WTC11 (cell line): ENCODE measurements at regions not wholly inside any gene's neighbourhood (a gene's known extent, or its start where the extent isn't known, plus 50 kb on each side); places are given as distances from the start of the nearest gene placed in this dataset.

Experiments
- ATAC-seq: fragments of 200-7000 bp; cut with Tn5 transposase; 2 replicates; pipeline ENCODE4 v1.10.0; 2021; ENCODE audit warnings: mild to moderate bottlenecking, moderate library complexity
- CTCF ChIA-PET: fragments of 300-600 bp; sonication (Branson Sonifier 250); formaldehyde crosslinking; loops from one replicate; lab custom pipeline; 2021; ENCODE audit warnings: antibody characterized with exemption; lab: Charles Lee
- POLR2A ChIA-PET: fragments of 350-600 bp; sonication (Branson Sonifier 250); formaldehyde crosslinking; loops from one replicate; lab custom pipeline; 2021; ENCODE audit warnings: antibody characterized with exemption; lab: Charles Lee
- DNase-seq: peaks from one replicate; pipeline ENCODE4 v3.0.0; 2021; ENCODE audit warnings: low spot score
- H3K27ac Mint-ChIP-seq: 2 replicates; pipeline ENCODE4 v1.8.0; 2021; ENCODE audit warnings: mixed read lengths
- H3K27me3 Mint-ChIP-seq: 2 replicates; pipeline ENCODE4 v1.8.0; 2021; ENCODE audit warnings: low read depth, mild to moderate bottlenecking, moderate library complexity, mixed read lengths
- H3K36me3 Mint-ChIP-seq: 2 replicates; pipeline ENCODE4 v1.8.0; 2021; ENCODE audit warnings: mixed read lengths
- H3K4me1 Mint-ChIP-seq: 2 replicates; pipeline ENCODE4 v1.8.0; 2022; ENCODE audit warnings: mixed read lengths
- H3K4me3 Mint-ChIP-seq: 2 replicates; pipeline ENCODE4 v1.8.0; 2021; ENCODE audit warnings: mild to moderate bottlenecking, moderate library complexity, mixed read lengths
- H3K9me3 Mint-ChIP-seq: 2 replicates; pipeline ENCODE4 v1.8.0; 2021; ENCODE audit warnings: mixed read lengths
- ATF1 ChIP-seq: sonication (generic); formaldehyde crosslinking; IDR thresholded peaks from 2 replicates; pipeline ENCODE4 v1.8.1; 2023; ENCODE audit warnings: mild to moderate bottlenecking, moderate library complexity, missing genetic modification reagents
- CREB1 ChIP-seq: sonication (generic); formaldehyde crosslinking; IDR thresholded peaks from 2 replicates; pipeline ENCODE4 v1.8.0; 2023; ENCODE audit warnings: mild to moderate bottlenecking, missing genetic modification reagents
- FOXK1 ChIP-seq: sonication (generic); formaldehyde crosslinking; IDR thresholded peaks from 2 replicates; pipeline ENCODE4 v1.8.0; 2022; ENCODE audit warnings: mild to moderate bottlenecking, moderate library complexity, missing genetic modification reagents
- GRHL2 ChIP-seq: fragments of 250-450 bp; sonication (Bioruptor Pico); IDR thresholded peaks from 2 replicates; pipeline ENCODE4 v1.8.0; 2022; ENCODE audit warnings: mild to moderate bottlenecking, moderate library complexity; ENCODE audit not compliant: insufficient replicate concordance, severe bottlenecking
- MXD4 ChIP-seq: fragments of 250-450 bp; sonication (Bioruptor Pico); IDR thresholded peaks from 2 replicates; pipeline ENCODE4 v1.8.0; 2021; ENCODE audit warnings: mild to moderate bottlenecking, moderate library complexity, borderline replicate concordance
- MYBL2 ChIP-seq: sonication (generic); formaldehyde crosslinking; IDR thresholded peaks from 2 replicates; pipeline ENCODE4 v1.8.1; 2023; ENCODE audit warnings: mild to moderate bottlenecking, moderate library complexity, missing genetic modification reagents
- NFE2L1 ChIP-seq: sonication (generic); formaldehyde crosslinking; IDR thresholded peaks from 2 replicates; pipeline ENCODE4 v1.8.1; 2023; ENCODE audit warnings: missing genetic modification reagents
- NFYB ChIP-seq: sonication (generic); formaldehyde crosslinking; conservative IDR thresholded peaks from 2 replicates; pipeline ENCODE4 v1.8.0; 2022; ENCODE audit warnings: low read depth, missing genetic modification reagents
- NR1H2 ChIP-seq: sonication (generic); formaldehyde crosslinking; IDR thresholded peaks from 2 replicates; pipeline ENCODE4 v1.9.0; 2021; ENCODE audit warnings: mild to moderate bottlenecking, moderate library complexity, missing genetic modification reagents
- SMAD4 ChIP-seq: sonication (generic); formaldehyde crosslinking; IDR thresholded peaks from 2 replicates; pipeline ENCODE4 v1.8.0; 2022; ENCODE audit warnings: mild to moderate bottlenecking, missing genetic modification reagents
- TCF7 ChIP-seq: sonication (generic); formaldehyde crosslinking; IDR thresholded peaks from 2 replicates; pipeline ENCODE4 v1.8.0; 2022; ENCODE audit warnings: mild to moderate bottlenecking, low read depth, missing genetic modification reagents, moderate library complexity
- ZBTB21 ChIP-seq: sonication (generic); formaldehyde crosslinking; IDR thresholded peaks from 2 replicates; pipeline ENCODE4 v1.8.1; 2023; ENCODE audit warnings: mild to moderate bottlenecking, missing genetic modification reagents, borderline replicate concordance
- ZNF138 ChIP-seq: sonication (generic); formaldehyde crosslinking; conservative IDR thresholded peaks from 2 replicates; pipeline ENCODE4 v1.8.1; 2022; ENCODE audit warnings: mild to moderate bottlenecking, moderate library complexity, missing genetic modification reagents
- ZNF317 ChIP-seq: sonication (generic); formaldehyde crosslinking; IDR thresholded peaks from 2 replicates; pipeline ENCODE4 v1.8.1; 2023; ENCODE audit warnings: low read depth, mild to moderate bottlenecking, moderate library complexity, missing genetic modification reagents, borderline replicate concordance
- TF ChIP-seq, protein P1 (sequence below): sonication (generic); formaldehyde crosslinking; IDR thresholded peaks from 2 replicates; pipeline ENCODE4 v1.8.1; 2023; ENCODE audit warnings: mild to moderate bottlenecking, missing genetic modification reagents
- TF ChIP-seq, protein P2 (sequence below): sonication (generic); formaldehyde crosslinking; IDR thresholded peaks from 2 replicates; pipeline ENCODE4 v1.8.0; 2023; ENCODE audit warnings: missing genetic modification reagents
- TF ChIP-seq, protein P3 (sequence below): sonication (generic); formaldehyde crosslinking; IDR thresholded peaks from 2 replicates; pipeline ENCODE4 v1.8.1; 2023; ENCODE audit warnings: mild to moderate bottlenecking, missing genetic modification reagents, moderate library complexity
- TF ChIP-seq, protein P4 (sequence below): fragments of 250-450 bp; sonication (Bioruptor Pico); IDR thresholded peaks from 2 replicates; pipeline ENCODE4 v1.9.0; 2021; ENCODE audit warnings: mild to moderate bottlenecking
- TF ChIP-seq, protein P5 (sequence below): sonication (generic); formaldehyde crosslinking; IDR thresholded peaks from 2 replicates; pipeline ENCODE4 v1.8.0; 2022; ENCODE audit warnings: mild to moderate bottlenecking, missing genetic modification reagents
- TF ChIP-seq, protein P6 (sequence below): fragments of 250-450 bp; sonication (Bioruptor Pico); IDR thresholded peaks from 2 replicates; pipeline ENCODE4 v1.8.0; 2021; ENCODE audit warnings: mild to moderate bottlenecking
- TF ChIP-seq, protein P7 (sequence below): sonication (generic); formaldehyde crosslinking; IDR thresholded peaks from 2 replicates; pipeline ENCODE4 v1.8.1; 2023; ENCODE audit warnings: mild to moderate bottlenecking, missing genetic modification reagents
- TF ChIP-seq, protein P8 (sequence below): sonication (generic); formaldehyde crosslinking; IDR thresholded peaks from 2 replicates; pipeline ENCODE4 v1.8.0; 2022; ENCODE audit warnings: missing genetic modification reagents
- TF ChIP-seq, protein P9 (sequence below): sonication (generic); formaldehyde crosslinking; IDR thresholded peaks from 2 replicates; pipeline ENCODE4 v1.8.1; 2022; ENCODE audit warnings: mild to moderate bottlenecking, moderate library complexity, missing genetic modification reagents

DNA sequence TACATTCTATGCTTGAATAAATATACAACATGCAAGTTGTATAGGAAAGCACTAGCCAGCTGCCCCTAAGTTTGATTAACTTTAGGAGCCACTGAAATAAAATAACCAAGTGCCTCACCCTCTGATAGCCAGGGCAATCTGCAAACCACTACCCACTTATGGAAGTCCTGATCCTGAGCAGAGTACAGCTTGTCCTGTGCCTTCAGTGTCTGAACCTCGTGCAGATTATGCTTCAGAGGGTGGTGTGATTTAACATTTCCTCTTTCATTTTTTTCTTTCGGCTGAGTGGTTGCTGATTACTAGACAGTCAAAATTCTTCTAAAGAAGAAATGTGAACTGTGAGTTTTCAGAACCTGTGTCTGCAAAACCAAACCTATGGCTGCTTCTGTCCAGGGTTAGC is 327.7 kb downstream of the PIK3R1 start (continued):
- TF ChIP-seq, protein P1, sequence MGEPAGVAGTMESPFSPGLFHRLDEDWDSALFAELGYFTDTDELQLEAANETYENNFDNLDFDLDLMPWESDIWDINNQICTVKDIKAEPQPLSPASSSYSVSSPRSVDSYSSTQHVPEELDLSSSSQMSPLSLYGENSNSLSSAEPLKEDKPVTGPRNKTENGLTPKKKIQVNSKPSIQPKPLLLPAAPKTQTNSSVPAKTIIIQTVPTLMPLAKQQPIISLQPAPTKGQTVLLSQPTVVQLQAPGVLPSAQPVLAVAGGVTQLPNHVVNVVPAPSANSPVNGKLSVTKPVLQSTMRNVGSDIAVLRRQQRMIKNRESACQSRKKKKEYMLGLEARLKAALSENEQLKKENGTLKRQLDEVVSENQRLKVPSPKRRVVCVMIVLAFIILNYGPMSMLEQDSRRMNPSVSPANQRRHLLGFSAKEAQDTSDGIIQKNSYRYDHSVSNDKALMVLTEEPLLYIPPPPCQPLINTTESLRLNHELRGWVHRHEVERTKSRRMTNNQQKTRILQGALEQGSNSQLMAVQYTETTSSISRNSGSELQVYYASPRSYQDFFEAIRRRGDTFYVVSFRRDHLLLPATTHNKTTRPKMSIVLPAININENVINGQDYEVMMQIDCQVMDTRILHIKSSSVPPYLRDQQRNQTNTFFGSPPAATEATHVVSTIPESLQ: no peak
- TF ChIP-seq, protein P2, sequence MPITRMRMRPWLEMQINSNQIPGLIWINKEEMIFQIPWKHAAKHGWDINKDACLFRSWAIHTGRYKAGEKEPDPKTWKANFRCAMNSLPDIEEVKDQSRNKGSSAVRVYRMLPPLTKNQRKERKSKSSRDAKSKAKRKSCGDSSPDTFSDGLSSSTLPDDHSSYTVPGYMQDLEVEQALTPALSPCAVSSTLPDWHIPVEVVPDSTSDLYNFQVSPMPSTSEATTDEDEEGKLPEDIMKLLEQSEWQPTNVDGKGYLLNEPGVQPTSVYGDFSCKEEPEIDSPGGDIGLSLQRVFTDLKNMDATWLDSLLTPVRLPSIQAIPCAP (CRISPR knock-in tag): no peak
- TF ChIP-seq GRHL2 (CRISPR knock-in tag) (no peak), NFE2L1 (CRISPR knock-in tag) (no peak), FOXK1 (CRISPR knock-in tag) (no peak), SMAD4 (no peak)
- TF ChIP-seq, protein P3, sequence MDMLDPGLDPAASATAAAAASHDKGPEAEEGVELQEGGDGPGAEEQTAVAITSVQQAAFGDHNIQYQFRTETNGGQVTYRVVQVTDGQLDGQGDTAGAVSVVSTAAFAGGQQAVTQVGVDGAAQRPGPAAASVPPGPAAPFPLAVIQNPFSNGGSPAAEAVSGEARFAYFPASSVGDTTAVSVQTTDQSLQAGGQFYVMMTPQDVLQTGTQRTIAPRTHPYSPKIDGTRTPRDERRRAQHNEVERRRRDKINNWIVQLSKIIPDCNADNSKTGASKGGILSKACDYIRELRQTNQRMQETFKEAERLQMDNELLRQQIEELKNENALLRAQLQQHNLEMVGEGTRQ: no peak
- TF ChIP-seq, protein P4, sequence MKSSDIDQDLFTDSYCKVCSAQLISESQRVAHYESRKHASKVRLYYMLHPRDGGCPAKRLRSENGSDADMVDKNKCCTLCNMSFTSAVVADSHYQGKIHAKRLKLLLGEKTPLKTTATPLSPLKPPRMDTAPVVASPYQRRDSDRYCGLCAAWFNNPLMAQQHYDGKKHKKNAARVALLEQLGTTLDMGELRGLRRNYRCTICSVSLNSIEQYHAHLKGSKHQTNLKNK: no peak
- TF ChIP-seq, protein P5, sequence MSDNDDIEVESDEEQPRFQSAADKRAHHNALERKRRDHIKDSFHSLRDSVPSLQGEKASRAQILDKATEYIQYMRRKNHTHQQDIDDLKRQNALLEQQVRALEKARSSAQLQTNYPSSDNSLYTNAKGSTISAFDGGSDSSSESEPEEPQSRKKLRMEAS (CRISPR knock-in tag): no peak
- TF ChIP-seq, all 79 proteins: peak for 0

DNA sequence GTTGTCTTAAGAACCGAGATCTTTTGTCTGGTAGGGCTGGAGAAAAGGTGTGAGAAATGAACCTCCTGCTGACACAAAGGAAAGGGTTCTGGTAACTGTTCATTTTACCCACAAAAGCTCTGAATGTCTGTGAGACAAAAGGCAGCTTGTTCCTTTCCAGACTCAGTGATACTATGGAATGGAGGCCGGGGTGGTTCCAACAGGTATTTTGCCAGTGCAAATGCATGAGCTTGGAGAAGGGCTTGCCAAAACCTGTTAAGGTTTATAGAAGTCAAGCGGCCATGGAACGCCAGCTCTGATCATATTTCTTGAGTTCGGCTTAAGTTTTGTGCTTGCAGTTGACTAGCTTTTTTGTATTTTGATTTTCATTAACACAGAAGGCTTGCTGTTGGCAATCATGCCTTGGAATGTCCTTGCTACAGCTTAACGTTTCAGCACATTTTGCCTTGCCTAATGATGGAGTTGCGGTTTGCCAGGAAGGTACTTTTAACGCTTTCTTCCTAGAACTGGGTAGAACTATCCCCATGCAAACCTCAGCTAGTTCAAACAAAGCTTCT is 328.6 kb downstream of the PIK3R1 start:
- Mint-ChIP-seq H3K27ac (no peak overlapping the region), H3K36me3 (no peaks in the 10 kb centered on the region), H3K9me3 (0 out of 2 replicates have a peak, but pooled peaks cover 3% of the 10 kb centered on the region), H3K27me3 (no peaks in the 10 kb centered on the region), H3K4me1 (peaks cover 44% of the 10 kb centered on the region), H3K4me3 (no peak overlapping the region)
- no peak for ATAC-seq
- no peak for DNase-seq
- ChIA-PET CTCF (no interaction called here), POLR2A (no interaction called here)
- TF ChIP-seq, protein P6, sequence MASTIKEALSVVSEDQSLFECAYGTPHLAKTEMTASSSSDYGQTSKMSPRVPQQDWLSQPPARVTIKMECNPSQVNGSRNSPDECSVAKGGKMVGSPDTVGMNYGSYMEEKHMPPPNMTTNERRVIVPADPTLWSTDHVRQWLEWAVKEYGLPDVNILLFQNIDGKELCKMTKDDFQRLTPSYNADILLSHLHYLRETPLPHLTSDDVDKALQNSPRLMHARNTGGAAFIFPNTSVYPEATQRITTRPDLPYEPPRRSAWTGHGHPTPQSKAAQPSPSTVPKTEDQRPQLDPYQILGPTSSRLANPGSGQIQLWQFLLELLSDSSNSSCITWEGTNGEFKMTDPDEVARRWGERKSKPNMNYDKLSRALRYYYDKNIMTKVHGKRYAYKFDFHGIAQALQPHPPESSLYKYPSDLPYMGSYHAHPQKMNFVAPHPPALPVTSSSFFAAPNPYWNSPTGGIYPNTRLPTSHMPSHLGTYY (CRISPR knock-in tag): no peak
- TF ChIP-seq ZNF317 (CRISPR knock-in tag): no peak
- no peak for TF ChIP-seq ZBTB21 (CRISPR knock-in tag)
- no peak for TF ChIP-seq TCF7 (CRISPR knock-in tag)
- TF ChIP-seq MYBL2 (CRISPR knock-in tag): no peak
- no peak for TF ChIP-seq NFYB (CRISPR knock-in tag)
- TF ChIP-seq, protein P7, sequence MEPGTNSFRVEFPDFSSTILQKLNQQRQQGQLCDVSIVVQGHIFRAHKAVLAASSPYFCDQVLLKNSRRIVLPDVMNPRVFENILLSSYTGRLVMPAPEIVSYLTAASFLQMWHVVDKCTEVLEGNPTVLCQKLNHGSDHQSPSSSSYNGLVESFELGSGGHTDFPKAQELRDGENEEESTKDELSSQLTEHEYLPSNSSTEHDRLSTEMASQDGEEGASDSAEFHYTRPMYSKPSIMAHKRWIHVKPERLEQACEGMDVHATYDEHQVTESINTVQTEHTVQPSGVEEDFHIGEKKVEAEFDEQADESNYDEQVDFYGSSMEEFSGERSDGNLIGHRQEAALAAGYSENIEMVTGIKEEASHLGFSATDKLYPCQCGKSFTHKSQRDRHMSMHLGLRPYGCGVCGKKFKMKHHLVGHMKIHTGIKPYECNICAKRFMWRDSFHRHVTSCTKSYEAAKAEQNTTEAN (CRISPR knock-in tag): no peak
- TF ChIP-seq, protein P3: no peak
- no peak for TF ChIP-seq MXD4 (CRISPR knock-in tag)
- no peak for TF ChIP-seq SMAD4
- no peak for TF ChIP-seq ZNF138 (CRISPR knock-in tag)
- TF ChIP-seq, protein P4: no peak
- TF ChIP-seq, protein P8, sequence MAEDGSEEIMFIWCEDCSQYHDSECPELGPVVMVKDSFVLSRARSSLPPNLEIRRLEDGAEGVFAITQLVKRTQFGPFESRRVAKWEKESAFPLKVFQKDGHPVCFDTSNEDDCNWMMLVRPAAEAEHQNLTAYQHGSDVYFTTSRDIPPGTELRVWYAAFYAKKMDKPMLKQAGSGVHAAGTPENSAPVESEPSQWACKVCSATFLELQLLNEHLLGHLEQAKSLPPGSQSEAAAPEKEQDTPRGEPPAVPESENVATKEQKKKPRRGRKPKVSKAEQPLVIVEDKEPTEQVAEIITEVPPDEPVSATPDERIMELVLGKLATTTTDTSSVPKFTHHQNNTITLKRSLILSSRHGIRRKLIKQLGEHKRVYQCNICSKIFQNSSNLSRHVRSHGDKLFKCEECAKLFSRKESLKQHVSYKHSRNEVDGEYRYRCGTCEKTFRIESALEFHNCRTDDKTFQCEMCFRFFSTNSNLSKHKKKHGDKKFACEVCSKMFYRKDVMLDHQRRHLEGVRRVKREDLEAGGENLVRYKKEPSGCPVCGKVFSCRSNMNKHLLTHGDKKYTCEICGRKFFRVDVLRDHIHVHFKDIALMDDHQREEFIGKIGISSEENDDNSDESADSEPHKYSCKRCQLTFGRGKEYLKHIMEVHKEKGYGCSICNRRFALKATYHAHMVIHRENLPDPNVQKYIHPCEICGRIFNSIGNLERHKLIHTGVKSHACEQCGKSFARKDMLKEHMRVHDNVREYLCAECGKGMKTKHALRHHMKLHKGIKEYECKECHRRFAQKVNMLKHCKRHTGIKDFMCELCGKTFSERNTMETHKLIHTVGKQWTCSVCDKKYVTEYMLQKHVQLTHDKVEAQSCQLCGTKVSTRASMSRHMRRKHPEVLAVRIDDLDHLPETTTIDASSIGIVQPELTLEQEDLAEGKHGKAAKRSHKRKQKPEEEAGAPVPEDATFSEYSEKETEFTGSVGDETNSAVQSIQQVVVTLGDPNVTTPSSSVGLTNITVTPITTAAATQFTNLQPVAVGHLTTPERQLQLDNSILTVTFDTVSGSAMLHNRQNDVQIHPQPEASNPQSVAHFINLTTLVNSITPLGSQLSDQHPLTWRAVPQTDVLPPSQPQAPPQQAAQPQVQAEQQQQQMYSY (CRISPR knock-in tag): no peak
- no peak for TF ChIP-seq ATF1
- no peak for TF ChIP-seq CREB1
- TF ChIP-seq, protein P9, sequence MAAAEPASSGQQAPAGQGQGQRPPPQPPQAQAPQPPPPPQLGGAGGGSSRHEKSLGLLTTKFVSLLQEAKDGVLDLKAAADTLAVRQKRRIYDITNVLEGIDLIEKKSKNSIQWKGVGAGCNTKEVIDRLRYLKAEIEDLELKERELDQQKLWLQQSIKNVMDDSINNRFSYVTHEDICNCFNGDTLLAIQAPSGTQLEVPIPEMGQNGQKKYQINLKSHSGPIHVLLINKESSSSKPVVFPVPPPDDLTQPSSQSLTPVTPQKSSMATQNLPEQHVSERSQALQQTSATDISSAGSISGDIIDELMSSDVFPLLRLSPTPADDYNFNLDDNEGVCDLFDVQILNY (CRISPR knock-in tag): no peak
- TF ChIP-seq NR1H2 (CRISPR knock-in tag): no peak
